HG03196 (cell line): ENCODE measurements at regions not wholly inside any gene's neighbourhood (a gene's known extent, or its start where the extent isn't known, plus 50 kb on each side); places are given as distances from the start of the nearest gene placed in this dataset.

Source experiments
- ATAC-seq: cut with Tn5 transposase; IDR thresholded peaks from one replicate; pipeline ENCODE4 v1.9.1; 2021; ENCODE audit not compliant: unreplicated experiment

DNA sequence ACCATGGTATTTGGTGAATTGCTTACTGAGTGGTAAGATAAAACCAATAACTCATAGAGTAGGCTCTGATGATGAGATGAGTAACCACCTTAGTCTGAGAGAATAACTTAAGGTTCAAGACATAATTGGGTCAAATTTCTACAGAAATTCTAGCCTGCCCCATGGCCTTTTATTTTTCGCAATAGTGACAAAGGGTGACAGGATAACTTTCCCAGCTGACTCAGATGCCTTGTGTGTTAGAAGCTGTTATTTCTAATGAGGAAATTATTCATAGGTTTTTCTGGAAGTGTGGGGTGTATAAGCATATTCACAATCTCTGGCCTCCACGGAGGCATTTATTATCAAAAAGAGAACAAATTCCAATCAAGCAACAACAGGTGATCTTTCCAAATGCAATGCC lies 159.0 kb downstream of the NUP35 start:
- no peak for ATAC-seq

GRCh38 chr2:183284606-183285005 lies 160.4 kb downstream of the NUP35 start:
- no peak for ATAC-seq

GRCh38 chr2:183291436-183291835 lies 167.2 kb downstream of the NUP35 start:
- ATAC-seq = no peak

GRCh38 chr2:183292028-183292427 lies 167.8 kb downstream of the NUP35 start:
- no peak for ATAC-seq

- ATAC-seq = no peak
These were observed 215.1 kb downstream of the NUP35 start for GRCh38 chr2:183339311-183339710.

GRCh38 chr2:183341057-183341456 lies 216.8 kb downstream of the NUP35 start:
- no peak for ATAC-seq

GRCh38 chr2:183347969-183348368 lies 223.7 kb downstream of the NUP35 start:
- no peak for ATAC-seq

- peak; percentile 66 for ATAC-seq
These were observed 224.2 kb downstream of the NUP35 start for GRCh38 chr2:183348492-183348891.

GRCh38 chr2:183349091-183349490 lies 224.8 kb downstream of the NUP35 start:
- ATAC-seq = no peak

DNA sequence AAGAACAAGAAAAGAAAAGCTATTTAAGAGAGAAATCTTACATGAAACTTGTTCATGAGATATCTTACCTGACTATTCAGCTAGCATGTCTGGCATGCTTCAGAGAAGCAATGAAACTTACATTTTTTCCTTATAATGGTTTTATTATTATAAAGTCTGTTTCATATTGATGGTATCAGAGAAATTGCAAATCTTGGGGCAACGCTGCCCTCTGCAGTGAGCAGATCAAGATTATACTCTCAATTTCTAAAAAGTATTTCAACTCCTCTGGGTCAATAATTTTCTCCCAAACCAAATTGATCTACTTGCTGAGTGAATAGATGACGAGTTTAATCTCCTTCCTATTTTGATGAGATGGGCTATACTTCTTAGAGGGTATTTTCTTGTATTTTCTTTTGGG lies 235.6 kb downstream of the NUP35 start:
- ATAC-seq = no peak

GRCh38 chr2:183371545-183371944 lies 247.3 kb downstream of the NUP35 start:
- no peak for ATAC-seq

- no peak for ATAC-seq
These were observed 251.6 kb downstream of the NUP35 start for GRCh38 chr2:183375821-183376220.

DNA sequence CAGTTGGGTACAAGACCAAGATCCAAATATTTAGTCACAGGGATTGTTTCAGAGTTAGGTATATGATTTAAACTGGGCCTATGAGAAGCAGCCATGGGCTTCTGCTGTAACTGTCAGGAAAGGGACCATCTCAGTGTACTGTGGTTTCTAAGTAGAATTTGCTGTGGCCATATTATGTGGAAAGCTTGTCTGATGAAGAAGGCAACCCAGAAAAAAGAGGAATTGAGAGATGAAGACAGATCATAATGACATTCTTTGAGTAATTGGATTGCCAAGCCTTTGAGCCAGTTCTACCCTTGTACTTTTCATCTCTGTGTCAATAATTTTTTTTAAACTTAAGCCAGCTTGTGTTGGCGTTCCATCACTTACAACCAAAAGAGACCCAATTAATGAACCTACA lies 259.6 kb downstream of the NUP35 start:
- ATAC-seq = no peak

- ATAC-seq = no peak
These were observed 265.4 kb downstream of the NUP35 start for GRCh38 chr2:183389546-183390080.

GRCh38 chr2:183390109-183390508 lies 265.9 kb downstream of the NUP35 start:
- ATAC-seq = no peak

- no peak for ATAC-seq
These were observed 280.1 kb downstream of the NUP35 start for GRCh38 chr2:183404392-183404791.

GRCh38 chr2:183408562-183408961 lies 284.3 kb downstream of the NUP35 start:
- ATAC-seq = no peak

DNA sequence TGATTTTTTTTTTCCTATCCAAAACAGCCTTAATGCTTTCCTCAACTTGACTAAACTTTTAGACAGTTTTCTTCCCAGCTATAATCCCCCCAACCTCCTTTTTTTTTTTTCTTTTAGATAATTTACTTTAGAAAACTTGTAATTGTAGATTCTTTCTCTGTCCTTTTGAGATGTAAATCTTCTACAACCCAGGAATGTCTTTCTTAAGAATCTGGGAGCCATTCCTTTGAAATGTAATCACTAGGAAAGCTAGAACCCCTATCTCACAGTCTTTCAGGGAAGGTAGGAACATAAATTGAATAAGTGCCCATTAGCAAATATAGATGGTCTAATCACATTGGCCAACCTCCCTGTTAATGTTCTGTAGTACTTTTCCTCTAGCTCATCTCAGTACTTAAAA lies 285.4 kb downstream of the NUP35 start:
- no peak for ATAC-seq

DNA sequence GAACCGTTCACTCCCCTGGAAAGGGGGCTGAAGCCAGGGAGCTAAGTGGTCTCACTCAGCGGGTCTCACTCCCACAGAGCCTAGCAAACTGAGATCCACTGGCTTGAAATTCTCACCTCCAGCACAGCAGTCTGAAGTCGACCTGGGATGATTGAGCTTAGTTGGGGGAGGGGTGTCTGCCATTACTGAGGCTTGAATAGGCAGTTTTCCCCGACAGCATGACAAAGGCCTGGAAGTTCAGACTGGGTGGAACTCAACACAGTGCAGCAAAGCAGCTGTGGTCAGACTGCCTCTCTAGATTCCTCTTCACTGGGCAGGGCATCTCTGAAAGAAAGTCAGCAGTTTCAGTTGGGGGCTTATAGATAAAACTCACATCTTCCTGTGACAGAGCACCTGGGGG lies 292.5 kb downstream of the NUP35 start:
- no peak for ATAC-seq

GRCh38 chr2:183426825-183427224 lies 302.6 kb downstream of the NUP35 start:
- no peak for ATAC-seq

GRCh38 chr2:183427558-183427957 lies 303.3 kb downstream of the NUP35 start:
- ATAC-seq = no peak

DNA sequence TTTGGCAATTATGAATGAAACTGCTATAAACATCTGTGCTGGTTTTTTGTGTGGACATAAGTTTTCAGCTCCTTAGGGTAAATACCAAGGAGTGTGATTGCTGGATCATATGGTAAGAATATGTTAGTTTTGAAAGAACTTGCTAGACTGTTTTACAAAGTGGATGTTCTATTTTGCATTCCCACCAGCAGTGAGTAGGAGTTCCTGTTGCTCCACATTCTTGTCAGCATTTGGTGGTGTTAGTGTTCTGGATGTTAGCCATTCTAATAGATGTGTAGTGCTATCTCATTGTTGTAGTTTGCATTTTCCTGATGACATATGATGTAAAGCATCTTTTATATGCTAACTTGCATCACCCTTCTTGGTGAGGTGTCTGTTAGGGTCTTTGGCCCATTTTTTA lies 304.6 kb downstream of the NUP35 start:
- ATAC-seq = no peak

DNA sequence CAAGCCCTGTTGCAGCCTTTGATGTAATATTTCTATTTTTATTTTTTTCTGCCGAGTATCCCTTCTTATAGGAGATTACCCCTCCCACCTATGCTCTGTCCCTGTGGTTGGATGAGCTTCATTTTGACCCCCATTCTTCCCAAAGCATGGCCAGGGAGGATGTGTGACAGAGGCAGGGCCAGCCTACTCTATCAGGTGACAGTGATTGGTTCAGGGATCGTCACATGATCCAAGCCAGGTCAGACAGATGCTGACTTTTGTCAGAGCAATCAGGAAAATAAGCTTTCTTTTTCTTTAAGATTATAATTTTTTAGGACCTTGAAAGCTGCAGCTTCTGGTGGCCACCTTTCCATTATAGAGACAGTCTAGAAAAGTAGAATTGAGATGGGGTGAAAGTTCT lies 314.3 kb downstream of the NUP35 start:
- ATAC-seq = no peak

- ATAC-seq = no peak
These were observed 330.8 kb downstream of the NUP35 start for GRCh38 chr2:183455056-183455455.
